Stimulated activated CD8-positive, alpha-beta memory T cell treated with anti-CD3 and anti-CD28 coated beads, Interleukin-2, amount 100 ng/mL, for 48 hours (primary cell): ENCODE measurements at regions not wholly inside any gene's neighbourhood (a gene's known extent, or its start where the extent isn't known, plus 50 kb on each side); places are given as distances from the start of the nearest gene placed in this dataset.
"Not testable (repeated sequence)": the region's sequence is repeated elsewhere in the genome, so short reads cannot be mapped to it uniquely, and the experiment has no call there.

Source experiments
- DNase-seq, 2 donors: peaks; one replicate each; pipeline ENCODE4 v3.0.0-alpha.2; 2020; ENCODE audit warnings: low read depth in 2 of 2

DNA sequence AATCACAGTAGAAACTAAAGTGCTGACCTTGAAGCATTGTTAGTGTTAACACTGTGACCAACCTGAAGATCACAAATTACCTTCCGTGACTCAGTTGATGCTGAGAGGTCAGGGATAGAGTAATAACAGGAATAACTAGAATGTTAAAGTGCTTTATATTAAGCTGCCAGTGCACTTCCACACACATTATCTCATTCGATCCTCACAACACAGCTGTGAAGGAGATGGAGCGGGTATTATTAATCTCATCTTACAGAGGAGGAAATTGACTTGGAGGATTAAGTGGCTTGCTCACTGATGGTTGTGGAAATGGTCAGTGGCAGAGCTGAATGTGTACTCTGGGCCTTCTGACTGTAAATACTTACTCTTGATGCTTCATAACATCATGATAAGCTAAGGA is 252.5 kb upstream of the DMRT1 start:
- no peak for DNase-seq

DNA sequence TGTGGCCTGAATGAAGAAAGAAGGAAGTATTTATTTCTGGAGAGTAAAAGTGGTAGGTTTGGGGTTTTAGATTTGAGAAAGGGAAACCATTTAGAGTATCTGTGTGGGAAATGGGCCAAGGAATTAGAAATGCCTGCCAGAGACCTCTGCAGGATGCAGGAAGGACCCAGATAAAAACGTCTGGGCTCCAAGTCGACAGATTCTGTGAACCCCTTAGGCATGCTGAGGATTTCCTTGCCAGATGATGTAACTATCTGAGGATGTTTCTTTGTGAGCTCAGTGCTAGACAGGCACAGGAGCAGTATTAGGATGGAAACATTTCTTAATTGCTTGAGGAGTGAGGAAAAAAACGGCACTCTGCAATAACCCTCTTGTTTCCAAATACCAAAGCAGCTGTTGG is 251.8 kb upstream of the DMRT1 start:
- no peak for DNase-seq

DNA sequence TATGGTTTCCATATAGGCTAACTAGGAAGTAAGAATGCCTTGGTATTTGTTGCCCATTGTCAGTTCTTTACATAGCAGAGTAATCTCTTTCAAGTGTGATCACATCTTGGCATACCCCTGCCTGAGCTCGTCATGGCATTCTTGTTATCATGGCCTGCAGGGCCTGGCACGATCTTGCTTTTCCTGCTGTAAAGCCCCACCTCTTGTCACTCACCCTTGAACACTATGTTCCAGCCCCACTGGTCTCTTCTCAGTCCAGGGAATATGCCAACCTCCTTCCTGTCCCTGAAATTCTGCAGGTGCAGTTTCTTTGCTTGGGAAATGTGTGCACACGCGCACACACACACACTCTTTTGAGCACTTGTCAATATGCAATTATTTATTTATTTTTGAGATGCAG is 250.2 kb upstream of the DMRT1 start:
- DNase-seq = no peak

DNA sequence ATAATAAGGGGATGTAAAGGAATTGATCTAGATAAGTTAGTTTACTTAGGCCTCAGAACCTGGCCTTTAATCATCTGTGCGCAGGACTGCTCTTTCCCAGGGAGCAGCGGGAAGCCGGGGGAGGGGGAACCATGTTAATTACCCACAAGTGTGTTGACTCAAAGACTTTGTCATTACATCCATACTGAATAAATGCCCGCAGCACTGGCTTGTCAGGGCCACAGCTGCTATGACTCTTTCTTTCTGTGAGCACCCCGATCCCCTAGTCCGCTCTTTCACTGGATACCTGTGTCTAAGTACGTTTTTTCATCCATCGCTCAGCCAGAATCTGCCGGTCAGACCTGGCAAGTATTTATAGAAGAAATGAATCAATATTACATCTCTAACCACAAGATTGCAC is 249.3 kb upstream of the DMRT1 start:
- DNase-seq = no peak

DNA sequence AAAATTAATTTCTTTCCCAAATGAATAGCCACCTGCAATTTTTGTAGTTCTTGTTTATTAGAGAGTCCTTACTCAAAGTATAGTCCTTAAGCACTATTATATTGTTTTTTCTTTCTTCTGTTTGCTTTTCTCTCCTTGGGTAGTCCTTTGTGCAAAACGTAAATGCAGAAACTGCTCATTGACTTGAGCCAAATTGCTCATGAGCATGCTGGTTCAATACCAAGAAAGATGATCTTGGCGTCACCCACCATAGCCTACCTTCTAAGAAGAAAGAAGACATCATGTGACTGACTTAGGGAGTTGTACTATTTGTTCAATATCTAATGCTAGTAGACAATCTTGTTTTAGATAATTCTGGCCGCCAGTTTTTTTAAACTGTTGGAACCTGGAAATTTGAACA is 248.8 kb upstream of the DMRT1 start:
- DNase-seq = no peak

DNA sequence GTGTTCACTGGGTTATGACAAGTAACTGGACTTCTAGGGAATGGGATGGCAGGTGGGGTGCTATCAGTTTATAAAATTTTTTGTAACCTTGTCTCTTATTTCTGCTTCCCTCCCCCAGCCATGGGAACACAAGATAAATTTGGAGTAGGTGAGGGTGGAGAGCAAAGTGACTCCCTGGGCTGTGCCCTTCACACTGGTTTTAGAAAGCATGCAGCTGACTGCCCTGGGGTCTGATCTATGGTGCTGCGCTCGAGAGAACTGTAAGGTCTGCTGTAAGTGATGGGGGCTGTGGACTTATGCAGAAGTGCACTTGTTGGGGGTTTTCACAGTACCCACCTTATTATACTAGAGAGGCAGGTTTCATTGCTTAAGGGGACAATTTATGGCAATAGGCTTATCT is 247.7 kb upstream of the DMRT1 start:
- no peak for DNase-seq

DNA sequence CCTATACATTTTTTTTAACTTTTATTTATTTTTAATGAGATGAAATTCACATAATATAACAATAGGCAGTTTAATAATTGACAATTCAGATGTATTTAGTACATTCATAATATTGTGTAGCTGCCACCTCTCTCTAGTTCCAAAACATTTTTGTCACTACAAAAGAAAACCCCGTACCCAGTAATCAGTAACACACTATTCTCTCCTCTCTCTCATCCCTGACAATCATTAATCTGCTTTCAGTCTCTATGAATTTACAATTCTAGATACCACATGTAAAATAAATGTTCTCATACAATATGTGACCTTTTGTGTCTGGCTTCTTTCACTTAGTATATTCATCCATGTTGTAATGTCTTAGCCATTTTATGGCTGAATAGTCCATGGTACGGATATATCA is 244.8 kb upstream of the DMRT1 start:
- DNase-seq = no peak

DNA sequence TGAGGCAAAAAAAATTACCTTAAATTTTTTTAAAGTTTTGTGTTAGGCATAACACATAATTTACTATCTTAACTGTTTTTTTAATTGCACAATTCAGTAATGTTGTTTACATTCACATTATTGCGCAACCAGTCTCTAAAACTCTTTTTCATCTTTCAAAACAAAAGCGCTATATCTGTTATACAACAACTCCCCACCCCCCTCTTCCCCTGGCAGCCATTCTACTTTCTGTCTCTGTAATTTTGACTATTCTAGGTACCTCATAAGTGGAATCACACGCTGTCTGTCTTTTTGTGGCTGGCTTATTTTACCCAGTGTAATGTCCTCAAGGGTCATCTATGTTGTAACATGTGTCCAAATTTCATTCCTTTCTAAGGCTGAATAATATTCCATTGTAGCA is 241.5 kb upstream of the DMRT1 start:
- no peak for DNase-seq

DNA sequence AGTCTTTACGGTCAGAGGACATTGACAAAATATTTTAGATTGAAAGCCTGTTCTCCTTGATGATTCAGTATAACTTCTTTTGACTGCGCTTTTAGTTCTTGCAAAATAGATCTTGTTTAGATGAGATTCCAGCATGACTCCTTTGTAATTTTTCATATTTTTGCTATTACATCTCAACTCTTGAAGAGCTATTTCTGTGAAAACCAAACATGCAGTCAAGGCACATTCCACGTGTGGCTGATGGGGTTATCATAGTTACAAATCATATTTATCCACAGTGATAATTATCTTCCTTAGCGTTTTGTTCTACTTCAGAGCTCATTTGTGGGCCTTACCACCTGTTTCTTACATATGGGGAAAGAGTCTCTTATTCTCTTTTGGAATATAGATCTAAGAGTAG is 238.8 kb upstream of the DMRT1 start:
- no peak for DNase-seq

DNA sequence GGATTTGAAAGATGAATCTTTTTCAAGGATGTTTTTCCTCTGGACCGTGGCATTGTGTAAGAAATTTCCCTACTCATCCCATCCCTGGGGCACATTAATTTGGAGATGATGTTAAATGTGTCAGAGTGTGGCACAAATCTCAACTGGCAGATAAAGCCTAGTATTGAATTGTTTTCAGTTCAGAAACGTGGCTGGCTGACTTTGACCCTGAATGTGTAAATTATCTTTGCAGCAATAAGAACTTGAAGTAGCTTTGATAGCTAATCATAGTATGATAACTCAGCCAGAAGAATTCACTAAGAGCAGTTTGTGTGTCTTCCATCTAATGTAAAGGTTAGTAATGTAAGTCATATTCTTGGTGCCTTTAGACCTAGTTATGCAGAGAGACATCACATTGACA is 238.4 kb upstream of the DMRT1 start:
- no peak for DNase-seq

DNA sequence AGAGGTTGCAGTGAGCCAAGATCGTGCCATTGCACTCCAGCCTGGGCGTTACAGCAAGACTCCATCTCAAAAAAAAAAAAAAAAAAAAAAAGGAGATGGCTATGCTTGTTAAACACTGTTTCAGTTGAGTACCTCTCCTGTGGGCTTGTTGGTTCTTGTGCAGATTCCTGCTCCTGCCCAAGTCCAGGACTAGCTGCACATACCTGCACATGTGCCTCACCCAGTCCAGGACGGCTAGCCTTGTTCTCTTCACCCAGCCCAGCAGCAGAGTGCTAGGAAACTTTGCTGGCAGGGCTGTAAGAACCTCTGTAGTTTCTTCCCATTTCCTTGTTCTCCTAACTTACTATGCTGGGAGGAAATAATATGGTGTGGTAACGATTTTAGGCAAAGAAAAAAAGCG is 234.1 kb upstream of the DMRT1 start:
- DNase-seq = no peak

DNA sequence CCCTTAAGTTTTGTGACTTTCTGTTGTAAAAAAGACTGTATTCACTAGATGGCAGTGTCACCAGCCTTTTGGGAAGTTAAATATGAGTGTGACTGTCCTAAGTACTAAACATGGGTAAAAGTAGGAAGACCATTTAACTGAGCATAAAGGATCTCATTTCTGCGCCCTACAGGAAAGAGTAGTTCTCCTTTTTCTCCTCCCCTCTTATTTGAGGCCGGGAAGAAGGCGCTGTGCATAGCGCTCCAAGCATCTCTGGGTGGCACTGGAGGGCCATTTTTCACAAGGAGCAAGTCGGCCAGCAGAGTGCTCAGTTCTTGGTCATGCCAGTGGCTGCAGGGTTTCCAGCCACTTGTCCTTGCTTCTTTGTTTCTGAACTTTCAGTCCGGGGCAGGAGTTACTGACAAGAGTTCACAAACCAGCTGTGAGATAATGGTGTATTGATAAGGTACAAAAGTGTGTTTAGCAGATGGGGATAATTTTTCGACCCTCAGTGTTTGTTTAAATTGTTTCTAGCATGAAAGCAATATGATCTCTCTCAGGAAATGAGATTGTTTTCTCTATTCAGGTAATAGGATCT is 227.6 kb upstream of the DMRT1 start:
- peak; percentile 4 for DNase-seq

DNA sequence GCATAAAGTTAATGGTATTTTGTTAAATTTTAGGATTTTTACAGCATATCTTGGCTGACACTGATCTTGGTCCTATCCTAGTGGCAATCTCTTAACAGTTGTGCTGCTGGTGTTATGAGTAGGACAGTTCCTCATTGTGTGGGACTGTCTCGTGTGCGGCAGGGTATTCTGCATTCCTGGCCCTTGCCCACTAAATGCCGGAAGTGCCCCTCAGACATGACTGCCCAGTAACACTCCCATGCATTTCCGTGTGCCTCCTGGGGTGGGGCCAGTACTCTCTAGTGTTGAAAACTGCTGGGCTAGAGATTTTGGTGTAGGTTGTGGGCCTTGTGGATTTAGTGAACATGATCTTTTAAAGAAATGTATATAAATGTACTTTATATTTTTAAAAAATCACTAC is 227.1 kb upstream of the DMRT1 start:
- no peak for DNase-seq

DNA sequence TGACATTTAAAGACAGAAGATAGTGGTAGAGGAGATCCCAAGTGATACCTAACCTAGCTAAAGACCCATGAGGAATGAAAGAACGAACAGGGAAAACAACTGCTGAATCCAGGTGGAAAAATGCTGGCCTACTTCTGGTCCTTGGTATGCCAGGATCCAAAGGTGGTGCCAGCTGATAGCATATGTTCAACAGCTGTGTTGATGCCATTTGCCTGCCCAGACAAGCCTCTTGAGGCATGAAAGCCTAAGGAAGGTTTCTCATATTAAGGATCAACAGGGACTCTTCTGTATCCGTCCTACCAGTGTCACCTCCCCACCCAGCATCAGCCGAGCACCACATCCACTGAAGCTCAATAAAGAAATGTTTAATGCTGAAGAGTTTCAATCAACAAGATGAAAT is 225.7 kb upstream of the DMRT1 start:
- DNase-seq = no peak

DNA sequence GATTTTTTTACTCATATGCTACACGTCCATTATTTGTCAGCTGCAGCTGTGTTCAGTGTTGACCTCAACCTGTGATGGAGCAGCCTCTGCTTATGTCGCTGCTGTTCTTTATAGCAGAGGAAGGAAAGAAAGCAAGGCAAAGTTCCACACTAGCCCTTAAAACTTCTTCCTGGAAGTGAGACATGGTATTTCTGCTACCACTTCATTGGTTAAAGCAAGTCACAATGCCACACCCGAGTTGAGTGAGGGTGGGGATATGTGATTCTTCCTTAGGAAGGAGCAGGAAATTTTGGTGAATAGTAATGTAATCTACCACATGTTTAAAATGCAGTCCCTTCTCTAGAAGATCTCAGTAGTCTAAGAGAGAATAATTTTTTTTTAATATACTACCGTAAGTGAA is 224.8 kb upstream of the DMRT1 start:
- no peak for DNase-seq

DNA sequence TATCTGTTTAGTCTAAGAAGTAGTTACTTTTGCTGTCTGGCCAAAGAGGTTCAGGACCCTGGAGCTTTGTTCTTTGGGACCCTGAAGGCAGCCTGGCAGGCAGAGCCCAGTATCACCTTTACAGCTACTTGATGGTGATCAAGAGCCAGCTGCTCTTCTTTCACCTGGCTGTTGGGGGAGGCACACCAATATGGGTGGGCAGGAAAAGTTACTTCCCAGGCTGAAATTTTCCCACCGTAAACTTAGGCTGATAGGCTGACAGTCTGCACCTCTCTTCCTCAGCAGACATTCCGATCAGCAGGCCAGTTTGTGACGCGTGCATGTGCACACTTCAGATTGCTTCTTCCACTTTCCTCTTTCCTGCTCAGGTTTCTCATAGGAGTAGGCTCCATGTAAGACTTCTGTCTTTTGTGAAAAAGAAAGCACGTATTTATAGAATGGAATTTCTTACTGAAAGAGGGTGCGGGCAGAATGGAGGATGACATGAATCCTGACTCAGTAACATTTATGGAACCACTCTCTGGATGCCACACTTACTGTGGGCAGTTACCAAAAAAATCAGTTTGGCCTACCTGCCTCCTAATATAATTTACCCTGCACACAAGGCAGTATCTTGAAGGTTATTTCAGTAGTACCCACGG is 223.9 kb upstream of the DMRT1 start:
- DNase-seq = no peak

DNA sequence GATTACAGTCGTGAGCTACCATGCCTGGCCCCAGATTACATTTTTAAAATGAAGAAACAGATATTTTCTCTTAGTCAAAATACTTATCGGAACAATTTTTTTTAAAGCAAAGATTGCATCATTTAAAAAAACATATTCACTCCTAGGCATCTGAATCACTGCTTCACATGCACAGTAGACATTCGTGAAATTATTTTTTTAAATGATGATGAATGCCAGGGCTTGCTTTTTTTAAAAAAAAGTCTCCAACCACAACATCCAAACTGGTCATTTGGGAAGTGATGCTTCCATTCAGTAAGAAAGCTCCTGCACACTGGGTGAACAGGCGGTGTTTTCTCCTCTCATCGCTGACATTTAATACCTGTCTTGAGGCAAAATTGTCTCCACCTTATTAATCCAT is 223.0 kb upstream of the DMRT1 start:
- no peak for DNase-seq

DNA sequence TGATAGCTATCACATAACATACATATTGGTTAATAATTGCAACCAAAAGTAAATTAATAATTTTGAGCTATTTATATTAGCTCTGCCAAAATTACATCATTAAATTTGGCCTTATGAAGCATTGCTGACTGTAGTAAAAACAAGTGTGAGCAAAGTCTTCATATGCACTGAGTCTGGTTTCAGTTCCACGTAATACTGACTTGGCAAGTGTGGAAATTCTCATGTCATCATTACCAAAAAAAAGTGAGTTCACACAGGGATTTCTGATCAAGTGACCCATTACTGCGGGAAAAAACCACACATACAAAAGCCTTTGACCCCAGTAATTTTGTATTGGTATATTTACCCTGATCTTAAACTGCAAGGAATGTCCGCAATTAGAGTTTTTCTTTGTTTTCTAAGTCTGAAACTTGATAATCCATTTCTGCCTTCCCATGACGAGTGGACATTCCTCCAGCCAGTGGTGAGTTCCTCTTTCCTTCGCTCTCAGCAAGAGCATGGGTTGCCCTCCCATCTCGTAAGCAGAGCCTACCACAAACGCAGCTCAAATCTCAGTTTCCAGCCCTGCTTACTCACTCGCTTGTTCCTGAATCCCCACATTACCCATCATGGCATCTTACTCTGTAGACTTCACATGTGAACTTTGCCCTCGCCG is 220.2 kb upstream of the DMRT1 start:
- DNase-seq = no peak

DNA sequence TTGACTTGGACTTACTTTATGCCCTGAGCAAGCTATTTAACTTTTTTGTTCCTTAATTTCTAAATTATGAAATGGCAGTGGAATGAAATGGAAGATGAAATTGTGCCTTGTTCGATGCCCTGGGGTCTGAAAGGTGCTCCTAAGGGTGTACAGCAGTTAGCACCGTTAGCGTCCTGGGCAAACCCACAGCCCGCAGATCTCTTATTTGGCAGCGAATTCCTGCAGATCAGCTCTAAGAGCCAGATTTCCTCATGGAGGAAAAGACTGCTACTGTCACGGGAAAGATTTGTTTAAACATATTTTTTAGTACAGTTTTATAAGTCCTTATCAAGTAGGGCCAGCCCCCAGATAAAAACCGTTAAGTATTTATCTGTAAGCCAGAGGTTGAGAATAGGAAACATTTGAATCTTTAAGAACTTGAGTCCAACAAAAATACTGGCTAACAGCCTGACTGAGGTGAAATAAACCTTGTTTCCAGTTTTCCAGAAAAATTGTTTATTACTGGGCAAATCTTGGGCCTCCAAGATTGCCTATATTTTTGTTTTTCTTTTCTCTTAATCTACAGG is 216.5 kb upstream of the DMRT1 start:
- DNase-seq = no peak

DNA sequence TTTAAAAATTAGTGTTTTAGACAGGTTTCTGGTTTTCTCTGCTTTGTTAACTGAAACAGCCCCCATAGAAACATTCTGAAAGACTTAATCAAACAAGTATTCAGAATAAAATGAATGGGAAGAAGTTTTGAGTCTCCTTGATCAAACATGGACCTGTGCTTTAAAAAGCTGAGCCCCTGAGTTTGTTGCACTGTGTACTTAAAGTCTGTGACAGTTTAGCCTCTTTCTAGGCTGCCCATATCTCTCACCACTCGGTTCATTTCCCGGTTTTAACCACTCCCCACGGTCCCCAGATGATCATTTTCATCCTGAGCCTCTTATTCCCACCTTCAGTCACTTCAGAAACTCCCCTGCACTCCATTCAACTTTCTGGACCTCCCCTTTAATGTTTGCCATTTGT is 215.9 kb upstream of the DMRT1 start:
- DNase-seq = no peak

DNA sequence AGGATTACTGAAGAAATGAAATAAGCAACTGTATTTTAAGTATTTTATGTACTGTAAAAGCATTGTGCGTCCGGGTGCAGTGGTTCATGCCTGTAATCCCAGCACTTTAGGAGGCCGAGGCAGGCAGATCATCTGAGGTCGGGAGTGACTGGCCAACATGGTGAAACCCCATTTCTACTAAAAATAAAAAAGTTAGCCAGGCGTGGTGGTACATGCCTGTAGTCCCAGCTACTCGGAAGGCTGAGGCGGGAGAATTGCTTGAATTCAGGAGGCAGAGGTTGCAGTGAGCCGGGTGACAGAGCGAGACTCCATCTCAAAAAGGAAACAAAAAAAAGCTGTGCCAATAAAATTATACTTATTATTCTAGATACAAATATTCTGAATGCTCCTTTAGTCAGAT is 215.4 kb upstream of the DMRT1 start:
- DNase-seq = not testable (repeated sequence)

DNA sequence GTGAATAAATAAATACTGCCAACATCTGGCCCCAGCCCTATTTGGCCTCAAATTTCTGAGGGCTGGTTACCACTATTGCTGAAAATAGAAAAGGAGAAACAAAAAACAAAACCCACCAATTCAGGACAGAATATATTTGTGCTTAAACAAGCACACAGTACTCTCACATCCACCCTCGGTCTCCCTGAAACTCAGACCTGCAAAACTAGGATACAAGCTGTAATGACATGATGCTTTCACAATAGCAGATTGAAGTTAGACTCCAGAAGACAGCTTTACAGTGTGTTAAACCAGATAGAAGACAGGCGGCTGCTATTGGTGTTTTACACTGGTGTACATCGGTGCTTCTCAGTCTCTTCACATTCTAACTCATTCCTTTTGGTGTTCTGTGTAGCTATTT is 214.9 kb upstream of the DMRT1 start:
- DNase-seq = no peak

DNA sequence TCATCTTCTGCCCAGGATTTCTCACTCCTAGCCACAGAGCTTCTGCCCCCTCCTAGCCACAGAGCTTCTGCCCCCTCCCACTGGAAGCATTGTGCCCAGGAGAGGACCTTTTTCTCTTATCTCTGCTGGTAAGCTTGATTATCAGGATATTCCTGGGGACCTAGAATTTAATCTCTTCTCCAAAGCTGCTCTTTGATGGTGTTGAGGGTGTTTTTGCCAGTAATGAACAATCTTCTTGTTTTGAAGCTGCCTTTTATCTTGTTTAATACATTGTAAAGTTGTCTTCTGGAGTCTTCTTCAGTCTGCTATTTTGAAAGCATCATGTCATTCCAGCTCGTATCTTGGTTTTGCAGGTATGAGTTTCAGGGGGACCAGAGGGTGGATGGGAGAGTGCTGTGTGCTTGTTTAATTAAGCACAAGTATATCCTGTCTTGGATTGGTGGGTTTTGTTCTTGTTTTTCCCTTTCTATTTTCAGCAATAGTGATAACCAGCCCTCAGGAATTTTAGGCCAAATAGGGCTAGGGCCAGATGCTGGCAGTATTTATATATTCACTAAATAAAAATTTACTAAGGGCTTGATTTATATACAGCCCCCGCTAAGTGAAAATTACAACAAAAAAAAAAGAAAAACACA is 214.0 kb upstream of the DMRT1 start:
- DNase-seq = no peak
